HepG2 (cell line): ENCODE measurements at regions not wholly inside any gene's neighbourhood (a gene's known extent, or its start where the extent isn't known, plus 50 kb on each side); places are given as distances from the start of the nearest gene placed in this dataset.
"Not testable (repeated sequence)": the region's sequence is repeated elsewhere in the genome, so short reads cannot be mapped to it uniquely, and the experiment has no call there.

Experiments used
- ATAC-seq: fragments of 200-7000 bp; cut with Tn5 transposase; 3 replicates; pipeline ENCODE4 v1.9.1; 2020; ENCODE audit warnings: mild to moderate bottlenecking, moderate library complexity
- BruUV-seq: library from RNA; stranded (reverse); fragments of 400-500 nt; replicated peaks from 2 replicates; lab custom pipeline; 2021; lab: Mats Ljungman, UMichigan
- CTCF ChIA-PET: fragments of 300-600 bp; formaldehyde crosslinking; extraction: SDS; loops from one replicate; lab custom pipeline; 2021; ENCODE audit warnings: low total read pairs, inconsistent platforms, low intra/inter-chr PET ratio; lab: Yijun Ruan, JAX
- POLR2A ChIA-PET: fragments of 350-600 bp; sonication (Branson Sonifier 250); formaldehyde crosslinking; loops from one replicate; lab custom pipeline; 2020; ENCODE audit warnings: antibody characterized with exemption, inconsistent platforms; lab: Yijun Ruan, JAX
- DNase-seq: peaks from one replicate; pipeline ENCODE4 v3.0.0-alpha.2; 2015; ENCODE audit warnings: low spot score
- FAIRE-seq: peaks from 3 replicates; lab custom pipeline; 2011; peaks lifted over from hg19 to GRCh38; lab: Jason Lieb, UNC
- H2AFZ ChIP-seq: one replicate; pipeline ENCODE4 v1.6.1; 2011; ENCODE audit warnings: low read length, inconsistent platforms
- H3K27ac ChIP-seq: fragments of 300-600 bp; 3 replicates; pipeline ENCODE4 v1.8.0; 2011; ENCODE audit warnings: mixed run types, mild to moderate bottlenecking, mixed read lengths, low read length, inconsistent platforms; ENCODE audit not compliant: insufficient read depth; ENCODE audit errors: extremely low read length
- H3K27me3 ChIP-seq, 2 experiments: fragments of 200-600 bp in 1 of 2; 2 replicates in 1 of 2; 3 replicates in 1 of 2; pipeline versions ENCODE4 v1.6.0 to v1.8.0; 2011; ENCODE audit warnings: low read length in 2 of 2, mild to moderate bottlenecking in 2 of 2, moderate library complexity in 2 of 2, inconsistent platforms in 1 of 2; ENCODE audit not compliant: insufficient read depth in 2 of 2, control insufficient read depth in 1 of 2
- H3K36me3 ChIP-seq, 2 experiments: fragments of 200-600 bp in 1 of 2; replicated peaks in 1 of 2; 2 replicates in 1 of 2; 3 replicates in 1 of 2; pipeline versions ENCODE4 v1.5.1 to v1.8.0; 2011; ENCODE audit warnings: low read length in 2 of 2, inconsistent platforms in 1 of 2; ENCODE audit not compliant: insufficient read depth in 2 of 2, control insufficient read depth in 1 of 2
- H3K4me1 ChIP-seq: 2 replicates; pipeline ENCODE4 v1.5.1; 2012; ENCODE audit warnings: low read length, inconsistent platforms; ENCODE audit not compliant: insufficient read depth
- H3K4me2 ChIP-seq: 2 replicates; pipeline ENCODE4 v1.6.0; 2011; ENCODE audit warnings: low read depth, low read length, inconsistent platforms
- H3K4me3 ChIP-seq, 3 experiments: fragments of 200-600 bp in 1 of 3; sonication (generic), shearing (Covaris generic) in 1 of 3; replicated peaks in 1 of 3; 2 replicates each; pipeline ENCODE4 v1.5.1; 2011 to 2016; ENCODE audit warnings: low read length in 3 of 3, inconsistent platforms in 2 of 3, low read depth in 2 of 3, mild to moderate bottlenecking in 2 of 3, control low read depth in 1 of 3, mixed read lengths in 1 of 3; ENCODE audit not compliant: insufficient read depth in 1 of 3
- H3K79me2 ChIP-seq: one replicate; pipeline ENCODE4 v1.6.1; 2011; ENCODE audit warnings: low read length, inconsistent platforms; ENCODE audit not compliant: insufficient read depth
- H3K9ac ChIP-seq: 2 replicates; pipeline ENCODE4 v1.6.0; 2011; ENCODE audit warnings: mild to moderate bottlenecking, low read depth, low read length, inconsistent platforms; ENCODE audit not compliant: insufficient read depth
- H3K9me3 ChIP-seq: 2 replicates; pipeline ENCODE4 v1.5.1; 2012; ENCODE audit warnings: mild to moderate bottlenecking, low read length
- H4K20me1 ChIP-seq: 2 replicates; pipeline ENCODE4 v1.6.0; 2011; ENCODE audit warnings: inconsistent platforms, mild to moderate bottlenecking, low read length, moderate library complexity; ENCODE audit not compliant: insufficient read depth
- WGBS: methylation state at CpG from one replicate; pipeline ENCODE4 v1.1.6; 2017; ENCODE audit warnings: low lambda C conversion rate; 5-methylcytosine and 5-hydroxymethylcytosine counted together
- in situ Hi-C: cut with HindIII; loops from 2 replicates; pipeline ENCODE4 v1.10.0; 2017; ENCODE audit warnings: low pct_unique_long_range_greater_than_20kb; ENCODE audit not compliant: extremely low pct_ligation_motif_present
- intact Hi-C: fragments of 100-400 bp; cut with micrococcal nuclease; formaldehyde crosslinking; loops from one replicate; pipeline ENCODE4 v1.10.0; 2022; ENCODE audit not compliant: unreplicated experiment

DNA sequence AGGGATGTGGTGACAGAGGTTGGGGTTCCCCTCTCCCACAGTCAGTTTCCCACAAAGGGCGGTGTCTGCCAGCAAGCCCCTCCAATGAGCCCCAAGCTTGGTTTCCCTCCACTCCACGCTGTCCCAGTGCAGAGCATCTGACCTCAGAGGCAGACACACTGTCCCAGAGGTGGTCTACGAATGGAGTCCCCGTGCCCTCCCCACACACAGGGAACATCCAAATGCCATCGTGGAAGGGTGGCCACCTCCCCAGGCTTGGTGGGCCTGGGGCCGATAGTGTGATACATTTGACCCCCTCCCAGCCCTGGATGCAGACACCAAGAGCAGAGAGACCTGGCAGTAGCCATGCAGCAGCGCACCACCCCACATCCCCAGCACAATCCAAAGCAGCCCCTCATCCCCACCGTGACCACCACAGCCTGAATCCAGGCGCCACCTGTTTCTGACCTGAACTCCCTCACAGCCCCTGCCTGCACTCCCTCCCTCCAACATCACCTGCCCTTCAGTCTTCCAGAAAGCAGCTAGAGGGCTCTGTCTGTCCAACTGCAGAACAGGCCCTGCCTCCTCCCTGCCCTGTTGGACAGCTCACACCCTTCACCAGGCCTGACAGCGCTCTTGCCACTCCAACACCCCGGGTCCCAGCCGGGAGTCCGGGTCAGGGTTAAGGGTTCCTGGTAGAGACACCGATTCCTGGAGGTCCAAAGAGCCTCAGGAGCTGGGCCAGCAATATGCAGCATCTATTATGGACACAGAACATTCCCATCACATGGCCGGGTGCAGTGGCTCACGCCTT lies 156.5 kb upstream of the RIMBP3B start:
- H4K20me1 ChIP-seq, H3K9me3 ChIP-seq, POLR2A ChIA-PET, intact Hi-C loops, ATAC-seq, H2AFZ ChIP-seq, DNase-seq, in situ Hi-C loops, CTCF ChIA-PET, H3K79me2 ChIP-seq, H3K36me3 ChIP-seq, H3K27me3 ChIP-seq, FAIRE-seq, H3K4me2 ChIP-seq, H3K4me3 ChIP-seq, H3K4me1 ChIP-seq, H3K27ac ChIP-seq, BruUV-seq, H3K9ac ChIP-seq: not testable (repeated sequence)
- WGBS: 25% methylated on average over 4 of the region's 16 CpGs

DNA sequence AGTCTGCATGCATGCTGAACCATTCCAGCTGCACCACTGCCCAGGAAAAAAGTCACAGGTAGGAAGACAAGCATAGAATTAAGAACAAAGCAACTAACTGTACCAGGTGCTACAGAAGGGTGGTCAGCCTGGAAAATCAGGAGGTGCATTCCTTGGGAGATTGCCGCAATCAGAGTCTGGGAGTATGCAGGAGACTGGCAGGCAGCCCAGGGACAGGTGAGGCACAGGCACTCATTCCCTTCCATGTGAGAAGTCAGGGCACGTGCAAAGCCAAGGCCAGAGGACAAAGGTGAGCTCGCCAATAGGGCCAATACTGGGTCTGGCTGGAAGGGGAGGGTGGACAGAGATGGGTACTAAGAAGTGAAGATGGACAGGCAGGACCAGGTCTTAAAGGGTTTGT lies 132.1 kb upstream of the RIMBP3B start:
- H4K20me1 ChIP-seq, ATAC-seq, intact Hi-C loops, H3K4me1 ChIP-seq, CTCF ChIA-PET, FAIRE-seq, H3K36me3 ChIP-seq, in situ Hi-C loops, H3K27me3 ChIP-seq, H3K9me3 ChIP-seq, H3K4me3 ChIP-seq, H3K79me2 ChIP-seq, H2AFZ ChIP-seq, H3K4me2 ChIP-seq, BruUV-seq, POLR2A ChIA-PET, H3K27ac ChIP-seq, H3K9ac ChIP-seq, DNase-seq: not testable (repeated sequence)
- WGBS: 15% methylated on average over 3 of the region's 3 CpGs

DNA sequence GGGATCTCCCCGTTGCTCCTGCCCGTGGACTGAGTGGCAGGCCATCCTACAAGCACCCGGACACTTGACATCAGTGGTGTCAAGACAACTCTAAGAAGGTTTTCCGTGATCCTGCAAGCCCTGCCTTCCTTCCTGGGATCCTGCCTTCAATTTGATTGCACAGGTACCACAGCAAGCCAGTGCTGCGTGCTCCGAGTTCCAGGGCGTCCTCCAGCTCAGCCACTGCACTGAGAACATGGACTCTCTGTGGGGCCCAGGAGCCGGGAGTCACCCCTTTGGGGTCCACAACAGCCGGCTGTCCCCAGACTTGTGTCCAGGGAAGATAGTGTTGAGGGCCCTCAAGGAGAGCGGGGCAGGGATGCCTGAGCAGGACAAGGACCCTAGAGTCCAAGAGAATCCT lies 100.9 kb upstream of the RIMBP3B start:
- DNase-seq, H3K4me1 ChIP-seq, ATAC-seq, H3K4me2 ChIP-seq, POLR2A ChIA-PET, H3K27ac ChIP-seq, H3K4me3 ChIP-seq, H3K79me2 ChIP-seq, H2AFZ ChIP-seq, H3K36me3 ChIP-seq, H3K9ac ChIP-seq, CTCF ChIA-PET, H3K27me3 ChIP-seq, H3K9me3 ChIP-seq, intact Hi-C loops, H4K20me1 ChIP-seq, FAIRE-seq, in situ Hi-C loops, BruUV-seq: not testable (repeated sequence)
- 30% methylated on average over 2 of the region's 10 CpGs for WGBS

DNA sequence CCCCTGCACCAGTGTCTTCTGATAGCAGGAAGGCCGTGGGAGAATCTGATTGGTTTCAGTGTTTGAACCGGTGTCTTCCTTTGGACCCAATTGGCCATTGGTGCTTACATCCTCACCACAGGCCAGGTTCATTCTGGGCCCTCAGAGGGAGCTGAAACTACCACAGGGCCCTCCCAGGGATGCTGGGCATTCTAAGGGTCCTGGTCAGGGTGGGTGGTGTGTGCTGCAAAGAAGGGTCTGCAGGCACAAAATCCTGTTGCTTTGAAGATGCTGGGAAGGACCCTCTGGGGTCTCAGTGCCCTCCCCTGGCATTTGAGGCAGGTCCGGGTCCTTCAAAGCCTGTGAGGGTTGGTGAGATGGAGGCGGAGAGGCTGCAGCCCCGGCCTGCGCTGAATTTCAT lies 89.8 kb upstream of the RIMBP3B start:
- in situ Hi-C loops, BruUV-seq, FAIRE-seq: not testable (repeated sequence)

More for the DNA sequence above, 89.8 kb upstream of the RIMBP3B start:
- H2AFZ ChIP-seq, H3K9ac ChIP-seq, H3K4me2 ChIP-seq, H4K20me1 ChIP-seq, CTCF ChIA-PET, H3K79me2 ChIP-seq, H3K27me3 ChIP-seq, DNase-seq, H3K9me3 ChIP-seq, POLR2A ChIA-PET, H3K4me3 ChIP-seq, ATAC-seq, H3K4me1 ChIP-seq, intact Hi-C loops, H3K36me3 ChIP-seq, H3K27ac ChIP-seq: not testable (repeated sequence)
- no CpG with 5 or more reads among the region's 6 CpGs for WGBS
